ENCODE measurements at regions not wholly inside any gene's neighbourhood (a gene's known extent, or its start where the extent isn't known, plus 50 kb on each side); places are given as distances from the start of the nearest gene placed in this dataset.
"Not testable (repeated sequence)": the region's sequence is repeated elsewhere in the genome, so short reads cannot be mapped to it uniquely, and the experiment has no call there.

DNA sequence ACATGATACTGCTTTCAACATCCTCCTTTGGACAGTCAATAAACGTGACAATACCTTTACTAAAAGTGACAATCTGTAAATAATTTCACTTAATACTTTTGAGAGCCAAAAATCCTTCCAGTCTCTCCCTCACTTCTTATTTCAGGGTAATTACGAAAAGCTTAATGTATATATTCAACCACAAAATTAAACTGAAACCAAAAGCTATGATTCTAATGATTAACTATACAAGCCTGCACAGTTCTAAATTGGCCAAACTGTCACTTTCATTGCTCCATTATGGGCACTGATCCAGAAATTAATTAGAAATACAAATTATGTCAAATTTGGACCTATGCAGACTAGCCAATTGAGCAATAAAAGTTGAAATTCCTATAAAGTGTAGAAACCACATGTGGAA lies 696.5 kb upstream of the MIS18BP1 start:
- intact Hi-C loops (cut with DNase I; ENCODE audit: low total_unique reads): no loop called here
- no peaks in the 10 kb centered on the region for H3K9me3 ChIP-seq
- TF ChIP-seq, protein P1, sequence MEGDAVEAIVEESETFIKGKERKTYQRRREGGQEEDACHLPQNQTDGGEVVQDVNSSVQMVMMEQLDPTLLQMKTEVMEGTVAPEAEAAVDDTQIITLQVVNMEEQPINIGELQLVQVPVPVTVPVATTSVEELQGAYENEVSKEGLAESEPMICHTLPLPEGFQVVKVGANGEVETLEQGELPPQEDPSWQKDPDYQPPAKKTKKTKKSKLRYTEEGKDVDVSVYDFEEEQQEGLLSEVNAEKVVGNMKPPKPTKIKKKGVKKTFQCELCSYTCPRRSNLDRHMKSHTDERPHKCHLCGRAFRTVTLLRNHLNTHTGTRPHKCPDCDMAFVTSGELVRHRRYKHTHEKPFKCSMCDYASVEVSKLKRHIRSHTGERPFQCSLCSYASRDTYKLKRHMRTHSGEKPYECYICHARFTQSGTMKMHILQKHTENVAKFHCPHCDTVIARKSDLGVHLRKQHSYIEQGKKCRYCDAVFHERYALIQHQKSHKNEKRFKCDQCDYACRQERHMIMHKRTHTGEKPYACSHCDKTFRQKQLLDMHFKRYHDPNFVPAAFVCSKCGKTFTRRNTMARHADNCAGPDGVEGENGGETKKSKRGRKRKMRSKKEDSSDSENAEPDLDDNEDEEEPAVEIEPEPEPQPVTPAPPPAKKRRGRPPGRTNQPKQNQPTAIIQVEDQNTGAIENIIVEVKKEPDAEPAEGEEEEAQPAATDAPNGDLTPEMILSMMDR (IDR thresholded peaks at IDR 0.05): no peak
- no peak for TF ChIP-seq POLR2A (IDR thresholded peaks at IDR 0.05)
- TF ChIP-seq POLR2AphosphoS5 (IDR thresholded peaks at IDR 0.05): no peak

DNA sequence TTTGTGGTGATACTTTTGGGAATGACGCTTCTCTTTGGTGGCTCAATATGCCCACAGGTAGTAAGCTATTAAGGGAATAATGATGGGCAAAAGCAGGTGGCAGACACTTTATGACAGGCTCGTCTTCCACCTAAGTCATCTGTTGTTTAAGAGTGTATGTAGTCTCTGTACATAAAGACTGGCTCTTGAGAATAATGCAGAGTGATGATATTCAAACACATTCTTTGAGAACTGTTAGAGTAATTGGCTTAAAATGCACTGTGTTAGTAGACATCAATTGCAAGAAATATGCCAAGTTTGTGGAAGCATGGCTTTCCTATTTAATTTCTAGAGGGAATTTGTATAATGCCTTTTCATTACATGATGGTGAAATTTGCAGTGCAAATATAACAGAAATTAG lies 694.8 kb upstream of the MIS18BP1 start:
- intact Hi-C loops (cut with DNase I; ENCODE audit: low total_unique reads): no loop called here
- DNase-seq (ENCODE audit: low spot score in 2 of 2): no peak
- Histone ChIP-seq H3K36me3 (no peaks in the 10 kb centered on the region), H3K4me3 (no peak overlapping the region), H3K4me1 (no peaks in the 10 kb centered on the region), H3K27me3 (no peaks in the 10 kb centered on the region), H3K9me3 (no peaks in the 10 kb centered on the region), H3K27ac (no peak overlapping the region)
- no peak for TF ChIP-seq POLR2AphosphoS5 (IDR thresholded peaks at IDR 0.05)
- TF ChIP-seq, protein P1 (IDR thresholded peaks at IDR 0.05): no peak
- no peak for TF ChIP-seq POLR2A (IDR thresholded peaks at IDR 0.05)

More for the DNA sequence above, 696.5 kb upstream of the MIS18BP1 start:
- DNase-seq (ENCODE audit: low spot score in 2 of 2): no peak
- H3K4me1 ChIP-seq: no peaks in the 10 kb centered on the region
- no peak overlapping the region for H3K4me3 ChIP-seq
- H3K27me3 ChIP-seq: no peaks in the 10 kb centered on the region
- H3K36me3 ChIP-seq: no peaks in the 10 kb centered on the region
- H3K27ac ChIP-seq: no peak overlapping the region

GRCh38 chr14:45946251-45946650 lies 693.2 kb upstream of the MIS18BP1 start:
- H3K4me1 ChIP-seq: no peaks in the 10 kb centered on the region
- TF ChIP-seq, protein P1 (IDR thresholded peaks at IDR 0.05): no peak
- TF ChIP-seq POLR2AphosphoS5 (IDR thresholded peaks at IDR 0.05): no peak
- TF ChIP-seq POLR2A (IDR thresholded peaks at IDR 0.05): no peak
- no peak overlapping the region for H3K27ac ChIP-seq
- H3K36me3 ChIP-seq: no peaks in the 10 kb centered on the region
- H3K4me3 ChIP-seq: no peak overlapping the region
- no peak for DNase-seq (ENCODE audit: low spot score in 2 of 2)
- H3K9me3 ChIP-seq: no peaks in the 10 kb centered on the region
- no peaks in the 10 kb centered on the region for H3K27me3 ChIP-seq
- intact Hi-C loops (cut with DNase I; ENCODE audit: low total_unique reads): no loop called here

DNA sequence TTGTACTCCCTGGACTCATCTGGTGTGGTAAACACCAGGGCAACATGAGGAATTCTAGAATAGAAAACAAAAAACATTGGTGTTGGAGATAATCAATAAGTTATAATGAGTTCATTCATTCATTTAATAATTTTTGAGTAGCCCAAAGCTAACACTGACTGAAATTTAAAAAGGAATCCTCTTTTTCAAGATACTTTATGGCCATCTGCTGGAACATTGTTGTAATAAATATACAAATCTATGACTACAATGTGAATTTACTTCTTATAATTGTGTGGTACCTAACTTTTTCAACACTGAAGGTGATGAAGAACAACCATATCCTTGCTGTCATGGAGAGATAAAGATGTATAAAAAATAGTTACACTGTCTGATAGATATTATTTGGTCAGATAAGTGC lies 687.3 kb upstream of the MIS18BP1 start:
- intact Hi-C loops (cut with DNase I; ENCODE audit: low total_unique reads): no loop called here
- Histone ChIP-seq H3K4me3 (no peak overlapping the region), H3K9me3 (no peaks in the 10 kb centered on the region), H3K4me1 (no peaks in the 10 kb centered on the region), H3K36me3 (no peaks in the 10 kb centered on the region), H3K27me3 (no peaks in the 10 kb centered on the region), H3K27ac (no peak overlapping the region)
- no peak for DNase-seq (ENCODE audit: low spot score in 2 of 2)
- TF ChIP-seq POLR2AphosphoS5 (IDR thresholded peaks at IDR 0.05) (no peak), POLR2A (IDR thresholded peaks at IDR 0.05) (no peak)
- TF ChIP-seq, protein P1 (IDR thresholded peaks at IDR 0.05): no peak

- intact Hi-C loops (cut with DNase I; ENCODE audit: low total_unique reads): no loop called here
- TF ChIP-seq POLR2A (IDR thresholded peaks at IDR 0.05) (no peak), POLR2AphosphoS5 (IDR thresholded peaks at IDR 0.05) (no peak)
- TF ChIP-seq, protein P1 (IDR thresholded peaks at IDR 0.05): no peak
- Histone ChIP-seq H3K4me3 (no peak overlapping the region), H3K27ac (no peak overlapping the region), H3K4me1 (no peaks in the 10 kb centered on the region), H3K9me3 (peaks cover 1 to 3% of the 10 kb centered on the region in 2 donors), H3K27me3 (no peaks in the 10 kb centered on the region), H3K36me3 (no peaks in the 10 kb centered on the region)
- DNase-seq (ENCODE audit: low spot score in 2 of 2): no peak
Measured at GRCh38 chr14:45939572-45939971, 686.6 kb upstream of the MIS18BP1 start.

DNA sequence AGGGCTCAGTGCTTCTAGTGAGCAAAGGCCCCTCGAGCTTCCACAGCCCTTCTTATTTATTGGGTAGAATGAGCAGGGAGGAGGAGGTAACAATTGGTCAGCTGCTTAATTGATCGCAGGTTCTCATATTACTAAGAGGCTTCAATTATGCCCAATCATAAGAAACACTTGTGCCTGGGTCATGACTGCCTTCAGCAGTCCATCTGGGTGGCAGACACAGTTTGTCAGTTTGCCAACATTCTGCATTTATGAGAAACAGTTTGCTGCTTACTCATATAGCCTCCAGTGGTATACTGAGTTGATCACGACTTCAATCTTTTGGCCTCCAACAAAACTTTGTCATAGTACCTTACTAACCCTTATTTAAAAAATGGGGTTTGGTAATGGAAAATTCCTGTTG lies 667.0 kb upstream of the MIS18BP1 start:
- H3K9me3 ChIP-seq; H3K27me3 ChIP-seq; H3K4me3 ChIP-seq; H3K36me3 ChIP-seq; H3K4me1 ChIP-seq; intact Hi-C loops (cut with DNase I; ENCODE audit: low total_unique reads); DNase-seq (ENCODE audit: low spot score in 2 of 2); H3K27ac ChIP-seq: not testable (repeated sequence)
